Kidney epithelial cell (primary cell): ENCODE measurements at regions not wholly inside any gene's neighbourhood (a gene's known extent, or its start where the extent isn't known, plus 50 kb on each side); places are given as distances from the start of the nearest gene placed in this dataset.
"Not testable (repeated sequence)": the region's sequence is repeated elsewhere in the genome, so short reads cannot be mapped to it uniquely, and the experiment has no call there.

ENCODE experiments used
- DNase-seq: peaks from one replicate; pipeline ENCODE4 v3.0.0-alpha.2; 2010; ENCODE audit warnings: low read depth
- H3K27me3 ChIP-seq: 2 replicates; pipeline ENCODE4 v1.6.0; 2011; ENCODE audit warnings: low read length; ENCODE audit not compliant: control insufficient read depth, insufficient read depth
- H3K36me3 ChIP-seq: 2 replicates; pipeline ENCODE4 v1.5.1; 2011; ENCODE audit warnings: low read length; ENCODE audit not compliant: control insufficient read depth, insufficient read depth
- H3K4me3 ChIP-seq: 2 replicates; pipeline ENCODE4 v1.5.1; 2011; ENCODE audit warnings: low read depth, mild to moderate bottlenecking, control low read depth, low read length
- CTCF ChIP-seq: IDR thresholded peaks from 2 replicates; pipeline ENCODE4 v1.5.1; 2011; ENCODE audit warnings: mild to moderate bottlenecking, moderate library complexity, low read length, control low read depth, inconsistent platforms; ENCODE audit not compliant: insufficient read depth, poor library complexity, severe bottlenecking

DNA sequence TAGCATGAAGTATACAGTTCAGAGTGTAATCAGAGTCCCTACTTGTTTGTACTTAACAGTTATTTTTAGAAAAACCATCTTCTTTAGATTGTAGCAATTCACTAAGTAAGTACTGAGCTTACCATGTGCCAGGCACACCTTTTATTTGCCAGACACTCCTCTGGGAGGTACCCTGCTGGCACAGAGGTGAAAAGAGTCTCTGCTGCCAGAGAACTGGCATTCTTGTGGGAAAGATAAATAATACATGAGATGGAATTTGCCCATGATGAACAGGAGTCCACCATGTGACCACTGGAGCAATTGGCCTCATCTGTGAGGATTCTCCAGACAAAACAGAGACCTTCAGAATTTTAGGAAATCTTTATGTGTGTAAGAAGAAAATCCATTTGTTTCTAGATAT is 199.3 kb upstream of the SLC16A7 start:
- Histone ChIP-seq H3K4me3 (no peak overlapping the region), H3K36me3 (no peaks in the 10 kb centered on the region), H3K27me3 (no peaks in the 10 kb centered on the region)
- TF ChIP-seq CTCF = no peak
- DNase-seq = no peak

DNA sequence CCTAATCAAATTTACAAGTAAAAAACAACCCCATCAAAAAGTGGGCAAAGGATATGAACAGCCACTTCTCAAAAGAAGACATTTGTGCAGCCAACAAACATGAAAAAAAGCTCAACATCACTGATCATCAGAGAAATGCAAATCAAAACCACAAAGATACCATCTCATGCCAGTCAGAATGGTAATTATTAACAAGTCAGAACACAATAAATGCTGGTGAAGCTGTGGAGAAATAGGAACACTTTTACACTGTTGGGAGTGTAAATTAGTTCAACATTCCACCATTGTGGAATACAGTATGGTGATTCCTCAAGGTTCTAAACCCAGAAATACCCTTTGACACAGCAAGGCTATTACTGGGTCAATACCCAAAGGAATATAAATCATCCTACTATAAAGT is 200.5 kb upstream of the SLC16A7 start:
- not testable (repeated sequence) for H3K27me3 ChIP-seq, H3K4me3 ChIP-seq, DNase-seq, H3K36me3 ChIP-seq

DNA sequence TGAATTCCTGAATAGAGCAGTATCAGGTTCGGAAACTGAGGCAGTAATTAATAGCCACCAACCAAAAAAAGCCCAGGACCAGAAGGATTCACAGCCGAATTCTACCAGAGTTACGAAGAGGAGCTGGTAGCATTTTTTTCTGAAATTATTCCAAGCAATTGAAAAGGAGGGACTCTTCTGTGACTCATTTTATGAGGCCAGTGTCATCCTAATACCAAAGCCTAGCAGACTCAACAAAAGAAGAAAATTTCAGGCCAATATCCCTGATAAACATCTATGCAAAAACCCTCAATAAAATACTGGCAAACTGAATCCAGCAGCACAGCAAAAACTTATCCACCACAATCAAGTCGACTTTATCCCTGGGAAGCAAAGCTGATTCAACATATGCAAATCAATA is 202.3 kb upstream of the SLC16A7 start:
- no peak for DNase-seq
- no peaks in the 10 kb centered on the region for H3K36me3 ChIP-seq
- no peak for TF ChIP-seq CTCF
- no peaks in the 10 kb centered on the region for H3K27me3 ChIP-seq
- no peak overlapping the region for H3K4me3 ChIP-seq

DNA sequence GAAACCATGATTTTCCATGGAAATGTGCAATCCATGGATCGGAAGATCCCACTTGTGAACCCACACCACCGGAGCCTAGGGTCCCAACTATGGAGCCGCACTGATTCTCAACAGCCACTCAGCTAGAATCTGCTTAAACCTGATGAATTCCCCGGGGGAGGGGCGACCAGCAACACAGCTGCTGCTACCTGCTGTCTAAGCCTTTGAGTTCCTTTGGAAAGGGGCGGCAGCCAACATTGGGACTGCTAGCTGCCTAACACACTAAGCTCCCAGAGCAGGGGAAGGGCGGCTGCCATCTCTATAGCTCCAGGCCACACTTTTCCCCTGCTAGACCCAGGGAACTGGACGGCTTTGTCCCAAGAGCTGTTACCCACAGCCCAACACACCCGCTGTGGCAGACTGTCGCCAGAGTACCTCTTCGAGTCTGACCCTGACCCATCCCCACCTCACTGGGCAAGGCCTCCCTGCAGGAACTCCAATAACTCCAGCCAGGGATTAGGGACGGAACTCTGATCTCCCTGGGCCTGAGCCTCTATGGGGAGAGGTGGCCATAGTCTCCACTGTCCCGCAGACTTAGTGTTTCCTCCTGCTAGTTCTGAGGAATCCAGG is 205.8 kb upstream of the SLC16A7 start:
- no peak overlapping the region for H3K4me3 ChIP-seq
- no peaks in the 10 kb centered on the region for H3K36me3 ChIP-seq
- no peaks in the 10 kb centered on the region for H3K27me3 ChIP-seq
- TF ChIP-seq CTCF = no peak
- DNase-seq = no peak

- Histone ChIP-seq H3K4me3 (no peak overlapping the region), H3K36me3 (no peaks in the 10 kb centered on the region), H3K27me3 (no peaks in the 10 kb centered on the region)
- TF ChIP-seq CTCF = no peak
- DNase-seq = no peak
Measured at GRCh38 chr12:59388694-59389093, 207.1 kb upstream of the SLC16A7 start.

DNA sequence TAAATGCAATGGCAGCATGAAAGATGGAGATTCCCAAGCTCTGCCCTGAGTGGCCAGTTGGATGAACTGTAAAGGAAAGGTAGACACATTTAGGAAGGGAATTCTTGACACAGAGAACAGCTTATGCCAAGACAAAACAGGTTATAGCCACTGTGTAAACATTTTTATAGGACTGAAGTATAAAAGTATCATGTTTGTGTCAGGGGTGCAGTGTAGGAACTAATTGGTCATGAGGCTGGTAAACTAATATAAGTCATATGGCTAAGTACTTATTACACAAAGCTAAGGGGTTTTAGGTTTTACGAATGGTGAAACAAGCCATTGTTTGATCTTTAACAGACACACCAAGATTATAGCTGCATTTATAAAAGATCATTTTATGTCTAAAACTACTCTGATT is 207.7 kb upstream of the SLC16A7 start:
- no peak for DNase-seq

More for the DNA sequence above, 207.7 kb upstream of the SLC16A7 start:
- Histone ChIP-seq H3K27me3 (no peaks in the 10 kb centered on the region), H3K36me3 (no peaks in the 10 kb centered on the region), H3K4me3 (no peak overlapping the region)
- no peak for TF ChIP-seq CTCF
